Urinary bladder (tissue), 3 donors: ENCODE measurements at regions not wholly inside any gene's neighbourhood (a gene's known extent, or its start where the extent isn't known, plus 50 kb on each side); places are given as distances from the start of the nearest gene placed in this dataset.

Experiments used
- DNase-seq: peaks from one replicate; pipeline ENCODE4 v3.0.0-alpha.2; 2015; ENCODE audit errors: extremely low spot score
- H3K27ac ChIP-seq: one replicate; pipeline ENCODE4 v1.5.1; 2013; ENCODE audit warnings: low read depth, mild to moderate bottlenecking, moderate library complexity
- H3K36me3 ChIP-seq: one replicate; pipeline ENCODE4 v1.6.1; 2013; ENCODE audit warnings: mild to moderate bottlenecking, moderate library complexity; ENCODE audit not compliant: insufficient read depth
- H3K4me1 ChIP-seq: one replicate; pipeline ENCODE4 v1.6.1; 2013; ENCODE audit warnings: mild to moderate bottlenecking, moderate library complexity; ENCODE audit not compliant: insufficient read depth
- H3K4me3 ChIP-seq: one replicate; pipeline ENCODE4 v1.5.1; 2013; ENCODE audit warnings: low read depth, low read length
- WGBS: extraction: QIAGEN DNeasy Blood & Tissue Kit; methylation state at CpG from one replicate; pipeline ENCODE4 v1.1.7; 2013; 5-methylcytosine and 5-hydroxymethylcytosine counted together
- donor health status: healthy with polysubstance abuse.
- donor health status: healthy.

DNA sequence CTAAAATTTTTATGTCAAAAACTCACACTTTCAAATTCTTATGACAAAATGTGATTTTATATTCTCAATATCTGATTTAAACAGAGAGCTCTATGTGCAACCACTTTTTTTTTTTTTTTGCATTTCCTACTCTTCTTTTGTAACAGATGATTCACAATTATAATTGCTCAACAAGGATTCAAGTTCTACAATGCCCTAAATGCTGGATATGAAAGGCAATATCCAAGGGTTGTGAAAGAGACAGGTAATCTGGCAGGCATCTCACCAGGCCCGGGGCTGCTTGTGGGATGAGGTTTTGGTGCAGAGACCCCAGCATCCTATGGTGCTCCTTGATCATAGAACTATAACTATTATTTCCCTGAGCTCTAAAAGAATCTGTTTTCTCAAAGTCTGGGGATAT is 363.6 kb upstream of the NBEA start:
- Histone ChIP-seq H3K27ac (no peak overlapping the region), H3K36me3 (no peaks in the 10 kb centered on the region), H3K4me1 (no peaks in the 10 kb centered on the region), H3K4me3 (no peak overlapping the region)
- 89% methylated on average over 1 of the region's 1 CpG for WGBS
- DNase-seq, result no peak

DNA sequence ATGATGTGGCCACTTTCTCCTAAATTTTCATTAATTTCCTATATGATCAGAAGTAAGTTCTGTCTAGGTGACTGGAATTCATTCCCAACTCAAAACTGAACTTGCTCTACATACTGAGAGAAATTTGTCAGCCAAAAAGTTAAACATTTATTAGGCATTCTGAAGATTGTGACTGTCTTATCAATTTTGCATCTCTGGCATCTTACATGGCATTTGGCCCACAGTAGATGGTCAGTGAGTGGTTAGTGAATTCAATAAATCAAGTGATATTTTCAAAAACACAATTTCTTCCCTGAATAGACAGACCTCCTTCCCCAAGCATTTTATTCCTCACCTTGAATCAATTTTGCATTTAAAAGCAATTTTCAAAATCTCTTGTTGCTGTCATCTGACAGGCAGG is 363.2 kb upstream of the NBEA start:
- no peaks in the 10 kb centered on the region for H3K4me1 ChIP-seq
- no peak overlapping the region for H3K27ac ChIP-seq
- H3K4me3 ChIP-seq, result no peak overlapping the region
- no peaks in the 10 kb centered on the region for H3K36me3 ChIP-seq
- no peak for DNase-seq

DNA sequence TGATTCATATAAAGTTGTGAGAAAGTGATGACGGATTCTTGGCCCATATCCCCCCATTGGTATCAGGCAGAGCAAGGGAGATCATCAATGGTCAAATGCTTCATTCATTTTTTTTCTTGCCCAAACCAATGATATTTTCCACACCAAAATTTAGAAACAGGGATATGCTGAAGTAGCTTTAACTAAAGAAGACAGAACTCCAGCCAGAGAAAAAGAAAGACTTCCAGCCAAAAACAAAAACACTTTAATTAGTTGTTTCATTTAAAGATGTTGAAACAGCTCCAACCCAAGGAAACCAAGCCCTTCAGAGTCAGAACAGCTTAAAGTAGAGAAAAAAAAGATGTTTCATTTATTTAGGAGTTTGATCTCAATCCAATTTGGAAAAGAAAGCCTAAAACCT is 358.9 kb upstream of the NBEA start:
- H3K4me3 ChIP-seq, result no peak overlapping the region
- peak; percentile 41 for DNase-seq
- no peaks in the 10 kb centered on the region for H3K36me3 ChIP-seq
- H3K27ac ChIP-seq, result no peak overlapping the region
- 69% methylated on average over 1 of the region's 1 CpG for WGBS
- no peaks in the 10 kb centered on the region for H3K4me1 ChIP-seq

DNA sequence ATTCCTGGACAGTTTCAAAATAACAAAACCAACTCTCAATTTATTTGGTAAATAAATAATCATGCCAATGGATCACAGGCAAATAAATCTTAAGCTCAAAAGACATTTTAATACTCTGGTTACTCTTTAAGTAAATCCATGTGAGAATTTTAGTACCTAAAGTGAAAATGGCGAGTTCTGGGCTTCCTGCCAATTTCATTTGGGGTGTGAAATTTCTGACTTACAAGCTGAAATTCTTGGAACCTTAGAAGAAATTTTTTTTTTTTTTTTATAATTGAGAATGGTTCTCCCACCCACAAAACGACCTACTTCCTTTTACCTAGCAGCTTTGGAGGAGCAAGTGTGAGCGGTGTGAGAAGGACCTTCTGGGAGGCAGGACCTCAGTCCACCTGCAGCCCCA is 354.5 kb upstream of the NBEA start:
- H3K4me3 ChIP-seq, result no peak overlapping the region
- H3K27ac ChIP-seq, result no peak overlapping the region
- no peaks in the 10 kb centered on the region for H3K4me1 ChIP-seq
- H3K36me3 ChIP-seq, result no peaks in the 10 kb centered on the region
- 79% methylated on average over 3 of the region's 3 CpGs for WGBS
- no peak for DNase-seq

DNA sequence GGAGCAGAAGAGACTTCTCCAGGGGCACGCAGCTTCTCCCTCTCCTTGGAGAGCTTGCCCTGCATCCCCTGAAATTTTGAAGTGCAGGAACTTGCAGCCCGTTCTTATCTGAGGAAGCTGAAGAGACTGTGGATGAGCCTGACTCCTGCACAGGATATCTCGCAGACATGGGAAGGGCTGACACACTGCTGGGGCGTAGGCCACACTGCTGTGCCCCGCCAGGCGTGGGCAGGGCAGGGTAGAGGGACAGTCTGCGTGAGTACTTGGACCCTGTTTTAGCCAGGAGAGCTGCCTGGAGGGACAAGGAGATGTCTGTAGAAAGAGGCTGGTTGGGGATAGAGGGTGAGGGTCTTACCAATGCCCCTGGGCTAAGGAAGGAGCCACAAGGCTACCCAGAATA is 353.7 kb upstream of the NBEA start:
- H3K4me3 ChIP-seq, result no peak overlapping the region
- no peak overlapping the region for H3K27ac ChIP-seq
- no peak for DNase-seq
- WGBS, result 95% methylated on average over 7 of the region's 7 CpGs
- no peaks in the 10 kb centered on the region for H3K4me1 ChIP-seq
- no peaks in the 10 kb centered on the region for H3K36me3 ChIP-seq

DNA sequence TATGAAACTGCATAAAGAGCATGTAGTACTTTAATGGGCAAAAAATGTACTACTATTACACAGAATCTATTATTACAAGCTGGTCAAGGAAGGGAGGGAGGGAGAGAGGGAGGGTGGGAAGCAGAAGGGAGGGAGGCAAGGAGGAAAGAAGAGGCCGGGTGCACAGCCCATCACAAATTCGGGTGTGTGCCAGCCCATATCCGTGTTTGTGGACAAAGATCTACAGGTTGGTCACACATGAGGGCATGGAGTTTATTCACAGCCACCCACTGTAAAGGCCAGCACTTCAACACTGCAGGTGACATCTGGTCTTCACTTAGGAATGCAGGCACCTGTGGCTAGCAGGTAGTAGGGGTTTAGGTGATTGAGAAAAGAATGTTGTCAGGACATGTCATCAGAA is 352.5 kb upstream of the NBEA start:
- WGBS, result 91% methylated on average over 3 of the region's 3 CpGs
- no peaks in the 10 kb centered on the region for H3K4me1 ChIP-seq
- no peaks in the 10 kb centered on the region for H3K36me3 ChIP-seq
- no peak overlapping the region for H3K27ac ChIP-seq
- DNase-seq, result no peak
- no peak overlapping the region for H3K4me3 ChIP-seq

DNA sequence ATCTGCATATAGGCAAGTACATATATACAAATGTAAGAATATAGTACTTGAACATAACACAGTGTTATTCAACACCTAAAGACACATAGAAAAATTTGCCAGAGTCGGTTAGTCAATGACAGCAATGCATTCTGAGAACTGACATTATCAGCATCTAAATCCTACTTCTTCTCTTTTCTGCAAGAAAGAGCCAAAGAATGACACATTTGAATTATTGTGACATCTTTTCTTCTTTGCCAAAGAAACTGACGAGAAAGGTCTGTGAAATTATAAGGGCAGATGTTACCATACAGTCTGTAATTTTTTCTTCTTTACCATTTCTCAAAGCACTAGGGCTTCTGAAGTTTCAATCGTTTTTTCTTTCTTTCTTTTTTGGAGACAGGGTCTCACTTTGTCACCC is 350.9 kb upstream of the NBEA start:
- no peak for DNase-seq
- Histone ChIP-seq H3K27ac (no peak overlapping the region), H3K4me3 (no peak overlapping the region), H3K36me3 (no peaks in the 10 kb centered on the region), H3K4me1 (no peaks in the 10 kb centered on the region)
- WGBS, result 57% methylated on average over 3 of the region's 3 CpGs

DNA sequence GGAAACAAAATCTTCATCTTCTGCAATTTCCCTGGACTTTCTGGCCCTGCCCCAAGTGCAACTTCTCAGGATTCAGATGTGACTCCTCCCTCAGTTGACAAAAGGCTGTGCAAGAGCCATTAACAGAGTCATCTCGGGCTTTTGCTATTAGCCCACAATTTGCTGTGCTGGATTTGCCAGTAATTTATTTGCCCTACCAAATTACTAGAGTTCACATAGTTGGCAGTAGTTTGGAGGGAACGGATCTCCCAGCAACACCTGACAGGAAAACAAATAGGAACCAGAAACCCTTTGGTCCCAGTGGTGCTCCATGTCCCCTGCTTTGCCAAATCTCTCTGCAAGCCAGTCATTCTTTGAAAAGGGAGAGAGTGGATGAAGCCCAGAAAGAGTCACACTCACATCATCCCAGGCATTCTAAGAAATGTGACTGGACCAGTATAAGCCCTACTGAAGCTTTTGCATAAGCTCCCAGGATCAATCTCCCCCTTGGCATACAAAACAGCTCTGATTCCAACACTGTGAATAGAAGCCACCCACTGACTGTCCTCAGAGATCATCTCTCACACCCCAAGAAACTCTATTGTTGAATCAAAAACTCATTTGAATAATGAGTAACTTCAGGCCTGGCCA is 350.1 kb upstream of the NBEA start:
- Histone ChIP-seq H3K4me3 (no peak overlapping the region), H3K4me1 (no peaks in the 10 kb centered on the region), H3K36me3 (no peaks in the 10 kb centered on the region), H3K27ac (no peak overlapping the region)
- WGBS, result 32% methylated on average over 2 of the region's 2 CpGs
- DNase-seq, result no peak

DNA sequence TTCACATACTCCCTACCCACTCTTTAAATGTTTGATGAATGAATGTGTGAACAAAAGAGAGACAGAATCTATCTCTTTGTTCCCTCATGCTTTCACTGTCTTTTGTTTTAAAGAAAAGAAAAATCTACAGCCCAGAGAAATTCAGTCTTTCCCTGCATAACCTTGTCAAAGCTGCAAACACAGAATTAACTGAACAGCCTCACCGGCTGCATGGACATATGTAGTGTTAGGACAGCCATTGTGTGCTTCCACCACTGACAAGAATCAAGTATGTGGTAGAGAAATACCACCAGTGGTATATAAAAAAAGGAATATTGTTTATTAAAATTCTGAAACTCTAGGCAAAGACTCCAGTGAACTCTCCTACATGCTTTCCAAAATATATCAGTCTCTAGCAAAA is 348.4 kb upstream of the NBEA start:
- no peak for DNase-seq
- Histone ChIP-seq H3K27ac (no peak overlapping the region), H3K4me1 (no peaks in the 10 kb centered on the region), H3K4me3 (no peak overlapping the region), H3K36me3 (no peaks in the 10 kb centered on the region)
- WGBS, result 90% methylated on average over 1 of the region's 1 CpG

DNA sequence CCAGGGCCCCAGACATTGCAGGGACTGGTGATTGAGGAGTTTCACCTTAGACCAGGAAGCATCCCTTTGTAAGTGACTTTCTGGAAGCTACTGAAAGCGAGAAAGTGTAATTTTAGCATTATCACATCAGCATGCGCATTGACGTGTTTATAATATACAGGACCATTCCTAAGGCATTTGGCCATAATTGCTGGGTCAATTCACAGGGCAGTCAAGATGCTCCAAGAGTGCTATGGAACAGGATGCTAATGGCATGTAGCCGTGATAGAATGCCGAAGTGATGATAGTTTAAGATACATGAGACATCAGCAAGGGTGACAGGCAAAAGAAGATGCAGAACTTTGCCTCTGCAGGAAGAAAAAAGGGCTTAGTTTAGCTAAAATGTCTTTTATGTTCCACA is 347.6 kb upstream of the NBEA start:
- 90% methylated on average over 5 of the region's 5 CpGs for WGBS
- Histone ChIP-seq H3K4me1 (no peaks in the 10 kb centered on the region), H3K36me3 (no peaks in the 10 kb centered on the region), H3K27ac (no peak overlapping the region), H3K4me3 (no peak overlapping the region)
- no peak for DNase-seq

DNA sequence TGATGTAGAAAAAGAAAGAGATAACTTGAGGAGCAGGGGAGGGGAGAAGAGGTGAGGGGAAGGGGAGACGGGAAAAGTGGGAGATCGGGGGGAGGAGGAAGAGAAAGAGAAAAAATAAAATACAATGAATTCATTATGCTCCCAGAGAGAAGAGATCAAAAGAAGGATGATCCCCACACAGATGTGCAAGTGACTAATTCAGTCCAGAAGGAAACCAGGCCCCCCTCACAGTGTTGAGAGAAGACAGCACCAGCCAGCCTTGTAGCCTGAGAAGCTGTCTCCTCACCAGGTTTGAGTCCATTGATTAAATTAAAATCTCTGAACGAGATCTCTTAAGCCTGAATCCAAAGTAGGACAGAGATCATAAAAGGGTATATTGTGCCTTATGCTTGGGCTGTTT is 333.7 kb upstream of the NBEA start:
- no peak overlapping the region for H3K27ac ChIP-seq
- H3K4me1 ChIP-seq, result no peaks in the 10 kb centered on the region
- 71% methylated on average over 3 of the region's 3 CpGs for WGBS
- DNase-seq, result no peak
- H3K36me3 ChIP-seq, result no peaks in the 10 kb centered on the region
- H3K4me3 ChIP-seq, result no peak overlapping the region

DNA sequence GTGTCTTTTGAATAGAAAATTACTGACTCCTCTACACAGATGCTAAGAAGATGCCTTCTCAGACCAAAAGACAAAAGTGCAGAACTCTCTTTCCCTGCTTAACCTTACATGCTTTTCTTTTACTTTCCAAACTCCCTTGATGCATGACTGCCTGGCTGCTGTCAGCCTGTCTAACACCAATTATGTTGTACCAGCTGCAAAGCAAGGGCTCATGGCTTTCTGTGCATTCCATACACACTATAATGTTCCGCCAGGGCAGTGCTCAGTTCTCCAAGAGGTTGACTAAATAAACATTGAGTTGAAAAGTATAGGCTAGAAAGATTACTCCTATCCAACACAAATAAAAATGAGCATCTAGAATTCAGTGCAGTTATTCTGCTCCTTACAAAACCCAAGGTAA is 330.4 kb upstream of the NBEA start:
- Histone ChIP-seq H3K36me3 (no peaks in the 10 kb centered on the region), H3K4me3 (no peak overlapping the region), H3K27ac (no peak overlapping the region), H3K4me1 (no peaks in the 10 kb centered on the region)
- 99% methylated on average over 1 of the region's 1 CpG for WGBS
- no peak for DNase-seq

DNA sequence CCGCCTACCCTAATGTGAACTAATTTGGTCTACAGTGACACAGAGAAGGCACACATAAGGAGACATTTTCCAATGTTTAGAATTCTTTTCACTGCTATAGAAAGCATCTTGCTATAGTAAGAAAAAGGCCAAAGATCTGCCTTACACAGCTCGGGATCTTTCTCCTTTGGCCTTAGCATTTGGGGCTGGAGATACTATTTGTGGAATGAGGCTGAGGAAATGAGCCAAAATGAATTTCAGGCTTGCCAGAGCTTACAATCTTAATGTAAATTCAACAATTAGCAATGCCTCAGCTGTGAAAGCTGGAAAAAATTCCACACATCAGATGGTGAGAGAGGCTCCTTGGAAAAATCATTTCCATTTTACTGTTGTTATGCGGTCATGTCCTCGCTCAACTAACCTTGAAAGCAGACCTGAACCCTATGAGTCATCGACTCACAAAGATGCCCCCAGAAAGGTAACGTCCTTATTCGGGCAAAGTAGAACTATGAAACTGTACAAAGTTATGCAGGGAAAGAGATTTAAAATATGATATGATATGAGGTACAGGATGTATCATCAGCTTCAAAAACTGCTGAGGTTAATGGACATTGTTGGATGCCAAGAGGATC is 324.5 kb upstream of the NBEA start:
- H3K27ac ChIP-seq, result no peak overlapping the region
- 80% methylated on average over 7 of the region's 7 CpGs for WGBS
- H3K36me3 ChIP-seq, result no peaks in the 10 kb centered on the region
- no peaks in the 10 kb centered on the region for H3K4me1 ChIP-seq
- no peak for DNase-seq
- H3K4me3 ChIP-seq, result no peak overlapping the region

DNA sequence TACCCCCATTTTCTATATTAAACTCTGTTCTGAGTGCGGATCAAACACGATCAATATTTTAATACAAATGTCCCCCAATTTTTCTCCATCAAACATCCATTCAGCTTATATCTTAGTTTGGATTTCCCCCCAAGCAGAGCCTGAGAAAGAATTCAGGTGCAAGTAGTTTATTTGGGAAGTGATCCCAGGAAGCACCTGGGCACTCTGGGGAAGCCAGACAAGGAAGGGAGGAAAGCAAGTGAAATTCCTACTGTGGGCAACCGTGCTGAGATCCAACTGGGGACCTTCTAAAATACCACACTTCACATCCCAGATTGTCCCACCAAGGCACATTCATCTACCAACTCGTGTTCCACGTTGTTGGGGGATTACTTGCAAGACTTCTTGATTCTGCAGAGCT is 323.4 kb upstream of the NBEA start:
- 85% methylated on average over 5 of the region's 5 CpGs for WGBS
- H3K36me3 ChIP-seq, result no peaks in the 10 kb centered on the region

DNA sequence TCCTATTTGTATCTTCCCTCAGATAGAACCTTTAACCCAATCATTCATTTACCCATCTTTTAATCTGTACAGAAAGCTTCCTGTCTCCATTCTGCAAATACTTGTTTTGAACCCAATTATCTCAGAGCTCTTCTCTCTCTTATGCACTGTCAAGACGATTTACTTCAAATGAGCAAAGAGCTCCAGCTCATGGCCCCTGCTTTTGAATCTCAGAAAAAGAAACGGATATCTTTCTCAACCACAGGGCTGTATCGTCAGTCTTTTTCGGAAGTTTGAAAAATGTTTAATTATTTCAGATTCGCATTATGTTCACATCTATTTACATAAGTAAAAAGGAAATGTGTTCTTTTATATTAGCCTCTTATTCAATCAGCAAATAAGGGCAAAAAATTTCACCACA is 322.7 kb upstream of the NBEA start:
- 85% methylated on average over 5 of the region's 5 CpGs for WGBS
- no peak overlapping the region for H3K27ac ChIP-seq
- H3K4me1 ChIP-seq, result no peaks in the 10 kb centered on the region
- H3K36me3 ChIP-seq, result no peaks in the 10 kb centered on the region
- no peak overlapping the region for H3K4me3 ChIP-seq
- no peak for DNase-seq

More for the DNA sequence above, 323.4 kb upstream of the NBEA start:
- DNase-seq, result no peak
- H3K27ac ChIP-seq, result no peak overlapping the region
- H3K4me1 ChIP-seq, result no peaks in the 10 kb centered on the region
- H3K4me3 ChIP-seq, result no peak overlapping the region
